Left kidney (tissue), 1 donor: ENCODE measurements at regions not wholly inside any gene's neighbourhood (a gene's known extent, or its start where the extent isn't known, plus 50 kb on each side); places are given as distances from the start of the nearest gene placed in this dataset.
"Not testable (repeated sequence)": the region's sequence is repeated elsewhere in the genome, so short reads cannot be mapped to it uniquely, and the experiment has no call there.

Experiments used
- DNase-seq: peaks from one replicate; pipeline ENCODE4 v3.0.0-alpha.2; 2013

GRCh38 chr19:13652810-13653590 is 111.3 kb upstream of the MRI1 start:
- DNase-seq, result no peak

- DNase-seq, result no peak
These were observed 117.6 kb upstream of the MRI1 start for GRCh38 chr19:13646758-13647157.

GRCh38 chr19:13644645-13645044 is 119.7 kb upstream of the MRI1 start:
- no peak for DNase-seq

GRCh38 chr19:13640611-13641010 is 123.7 kb upstream of the MRI1 start:
- no peak for DNase-seq

- DNase-seq, result no peak
These were observed 124.9 kb upstream of the MRI1 start for GRCh38 chr19:13639342-13639929.

- DNase-seq, result no peak
These were observed 126.7 kb upstream of the MRI1 start for GRCh38 chr19:13637664-13638063.

- no peak for DNase-seq
These were observed 128.4 kb upstream of the CACNA1A start for GRCh38 chr19:13634658-13635057.

GRCh38 chr19:13633522-13633922 is 127.2 kb upstream of the CACNA1A start:
- DNase-seq, result no peak

GRCh38 chr19:13633109-13633508 is 126.8 kb upstream of the CACNA1A start:
- peak; percentile 62 for DNase-seq

- DNase-seq, result not testable (repeated sequence)
These were observed 125.9 kb upstream of the CACNA1A start for GRCh38 chr19:13632164-13632563.

- no peak for DNase-seq
These were observed 123.5 kb upstream of the CACNA1A start for GRCh38 chr19:13629687-13630357.

GRCh38 chr19:13627531-13627930 is 121.3 kb upstream of the CACNA1A start:
- no peak for DNase-seq

- DNase-seq, result no peak
These were observed 117.7 kb upstream of the CACNA1A start for GRCh38 chr19:13623716-13624710.

- DNase-seq, result no peak
These were observed 116.8 kb upstream of the CACNA1A start for GRCh38 chr19:13622766-13623715.

GRCh38 chr19:13621413-13621812 is 115.1 kb upstream of the CACNA1A start:
- no peak for DNase-seq

GRCh38 chr19:13619203-13619632 is 112.9 kb upstream of the CACNA1A start:
- no peak for DNase-seq

- DNase-seq, result no peak
These were observed 109.6 kb upstream of the CACNA1A start for GRCh38 chr19:13615890-13616289.

GRCh38 chr19:13613447-13613846 is 107.2 kb upstream of the CACNA1A start:
- no peak for DNase-seq

GRCh38 chr19:13611596-13611995 is 105.3 kb upstream of the CACNA1A start:
- DNase-seq, result no peak

GRCh38 chr19:13610039-13610691 is 103.9 kb upstream of the CACNA1A start:
- DNase-seq, result no peak
